CD4-positive, alpha-beta T cell treated with Interleukin-17A for 1 hour (primary cell): ENCODE measurements at regions not wholly inside any gene's neighbourhood (a gene's known extent, or its start where the extent isn't known, plus 50 kb on each side); places are given as distances from the start of the nearest gene placed in this dataset.
"Not testable (repeated sequence)": the region's sequence is repeated elsewhere in the genome, so short reads cannot be mapped to it uniquely, and the experiment has no call there.

ENCODE experiments used
- DNase-seq: peaks from one replicate; pipeline ENCODE4 v3.0.0-alpha.2; 2020

- DNase-seq: no peak
These were observed 204.6 kb upstream of the SLIT2 start for GRCh38 chr4:20046931-20047677.

- DNase-seq: no peak
These were observed 205.5 kb upstream of the SLIT2 start for GRCh38 chr4:20046179-20046578.

- DNase-seq: no peak
These were observed 206.7 kb upstream of the SLIT2 start for GRCh38 chr4:20044966-20045365.

- DNase-seq: no peak
These were observed 207.2 kb upstream of the SLIT2 start for GRCh38 chr4:20044502-20044911.

- no peak for DNase-seq
These were observed 207.7 kb upstream of the SLIT2 start for GRCh38 chr4:20043991-20044390.

- no peak for DNase-seq
These were observed 208.9 kb upstream of the SLIT2 start for GRCh38 chr4:20042769-20043168.

GRCh38 chr4:20041839-20042407, 209.8 kb upstream of the SLIT2 start:
- DNase-seq: no peak

GRCh38 chr4:20037745-20038144, 214.0 kb upstream of the SLIT2 start:
- no peak for DNase-seq

- no peak for DNase-seq
These were observed 221.6 kb upstream of the SLIT2 start for GRCh38 chr4:20030108-20030507.

GRCh38 chr4:20028645-20029044, 223.1 kb upstream of the SLIT2 start:
- no peak for DNase-seq

- DNase-seq: no peak
These were observed 225.2 kb upstream of the SLIT2 start for GRCh38 chr4:20026456-20026855.

GRCh38 chr4:20022471-20022870, 229.2 kb upstream of the SLIT2 start:
- DNase-seq: no peak

GRCh38 chr4:20020056-20020455, 231.6 kb upstream of the SLIT2 start:
- DNase-seq: no peak

GRCh38 chr4:20019310-20020015, 232.2 kb upstream of the SLIT2 start:
- DNase-seq: no peak

GRCh38 chr4:20017777-20018115, 234.0 kb upstream of the SLIT2 start:
- DNase-seq: no peak

GRCh38 chr4:20017070-20017776, 234.5 kb upstream of the SLIT2 start:
- no peak for DNase-seq

- DNase-seq: no peak
These were observed 236.0 kb upstream of the SLIT2 start for GRCh38 chr4:20015636-20016224.

- not testable (repeated sequence) for DNase-seq
These were observed 247.7 kb upstream of the SLIT2 start for GRCh38 chr4:20003836-20004558.

- no peak for DNase-seq
These were observed 251.8 kb upstream of the SLIT2 start for GRCh38 chr4:19999775-20000414.

- DNase-seq: no peak
These were observed 252.4 kb upstream of the SLIT2 start for GRCh38 chr4:19999276-19999675.

GRCh38 chr4:19993242-19993641, 258.5 kb upstream of the SLIT2 start:
- DNase-seq: no peak

- no peak for DNase-seq
These were observed 259.1 kb upstream of the SLIT2 start for GRCh38 chr4:19992471-19993093.
